ENCODE measurements at regions not wholly inside any gene's neighbourhood (a gene's known extent, or its start where the extent isn't known, plus 50 kb on each side); places are given as distances from the start of the nearest gene placed in this dataset.

- H3K9me3 ChIP-seq (replicated peaks; ENCODE audit: control insufficient read depth, low read depth, low read length): no peaks in the 10 kb centered on the region
- WGBS (ENCODE audit: insufficient coverage): 26% methylated on average over 3 of the region's 6 CpGs
- H3K36me3 ChIP-seq (ENCODE audit: control insufficient read depth, insufficient read depth, low read length): no peaks in the 10 kb centered on the region
- no peak for DNase-seq
- peaks cover 43% of the 10 kb centered on the region for H3K27me3 ChIP-seq (ENCODE audit: control insufficient read depth, insufficient read depth, low read length)
- peaks cover 11% of the 10 kb centered on the region for H3K4me1 ChIP-seq (ENCODE audit: control insufficient read depth, insufficient read depth, low read length)
- no peak overlapping the region for H3K4me3 ChIP-seq (ENCODE audit: low read length)
- H3K27ac ChIP-seq (ENCODE audit: low read length): no peak overlapping the region
Observed at GRCh38 chr17:73782231-73782630, 138.0 kb upstream of the SDK2 start.

GRCh38 chr17:73782641-73783381 is 138.6 kb upstream of the SDK2 start:
- no peak for DNase-seq
- no peaks in the 10 kb centered on the region for H3K9me3 ChIP-seq (replicated peaks; ENCODE audit: control insufficient read depth, low read depth, low read length)
- peaks cover 11% of the 10 kb centered on the region for H3K4me1 ChIP-seq (ENCODE audit: control insufficient read depth, insufficient read depth, low read length)
- no peaks in the 10 kb centered on the region for H3K36me3 ChIP-seq (ENCODE audit: control insufficient read depth, insufficient read depth, low read length)
- 62% methylated on average over 8 of the region's 11 CpGs for WGBS (ENCODE audit: insufficient coverage)
- H3K27ac ChIP-seq (ENCODE audit: low read length): no peak overlapping the region
- H3K27me3 ChIP-seq (ENCODE audit: control insufficient read depth, insufficient read depth, low read length): peaks cover 45% of the 10 kb centered on the region
- H3K4me3 ChIP-seq (ENCODE audit: low read length): no peak overlapping the region

- H3K4me1 ChIP-seq (ENCODE audit: control insufficient read depth, insufficient read depth, low read length): peaks cover 11% of the 10 kb centered on the region
- WGBS (ENCODE audit: insufficient coverage): 71% methylated on average over 5 of the region's 6 CpGs
- no peaks in the 10 kb centered on the region for H3K36me3 ChIP-seq (ENCODE audit: control insufficient read depth, insufficient read depth, low read length)
- no peak overlapping the region for H3K4me3 ChIP-seq (ENCODE audit: low read length)
- H3K9me3 ChIP-seq (replicated peaks; ENCODE audit: control insufficient read depth, low read depth, low read length): no peaks in the 10 kb centered on the region
- peaks cover 47% of the 10 kb centered on the region for H3K27me3 ChIP-seq (ENCODE audit: control insufficient read depth, insufficient read depth, low read length)
- no peak overlapping the region for H3K27ac ChIP-seq (ENCODE audit: low read length)
- no peak for DNase-seq
Observed at GRCh38 chr17:73783382-73783766, 139.1 kb upstream of the SDK2 start.

DNA sequence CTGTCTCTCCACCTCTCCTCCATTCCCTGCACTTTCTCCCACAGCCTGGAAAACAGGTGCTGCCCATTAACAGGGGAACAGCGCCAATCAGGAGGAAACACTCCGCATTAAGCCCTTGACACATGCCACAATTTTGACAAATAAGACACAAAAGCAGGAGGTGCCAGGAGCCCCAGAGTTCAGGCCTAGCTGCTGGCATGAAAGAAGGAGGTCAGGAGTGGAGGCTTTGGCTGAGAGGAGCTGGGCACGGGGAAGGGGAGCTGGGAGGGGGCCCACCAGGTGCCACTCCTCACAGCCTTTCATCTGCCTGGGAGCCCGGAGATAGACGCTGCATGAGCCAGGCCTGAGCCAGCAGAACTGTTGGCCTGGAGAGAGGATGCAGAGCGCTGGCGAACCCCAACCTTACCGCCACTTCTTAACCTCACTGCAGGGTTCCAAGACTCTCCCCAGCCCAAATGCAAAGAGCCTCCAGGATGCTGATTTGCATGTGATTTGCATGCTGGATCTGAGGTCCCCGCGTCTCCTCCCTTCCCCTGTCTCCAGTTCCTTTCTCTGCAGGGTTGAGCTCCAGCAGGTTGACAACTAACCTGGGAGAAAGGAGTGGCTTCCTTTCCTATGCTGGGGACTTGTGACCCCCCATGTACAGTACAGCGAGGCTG is 139.8 kb upstream of the SDK2 start:
- H3K36me3 ChIP-seq (ENCODE audit: control insufficient read depth, insufficient read depth, low read length): no peaks in the 10 kb centered on the region
- H3K27me3 ChIP-seq (ENCODE audit: control insufficient read depth, insufficient read depth, low read length): peaks cover 47% of the 10 kb centered on the region
- 45% methylated on average over 3 of the region's 11 CpGs for WGBS (ENCODE audit: insufficient coverage)
- no peak overlapping the region for H3K27ac ChIP-seq (ENCODE audit: low read length)
- no peak overlapping the region for H3K4me3 ChIP-seq (ENCODE audit: low read length)
- H3K9me3 ChIP-seq (replicated peaks; ENCODE audit: control insufficient read depth, low read depth, low read length): no peaks in the 10 kb centered on the region
- DNase-seq: no peak
- peaks cover 11% of the 10 kb centered on the region for H3K4me1 ChIP-seq (ENCODE audit: control insufficient read depth, insufficient read depth, low read length)

- Histone ChIP-seq H3K9me3 (replicated peaks; ENCODE audit: control insufficient read depth, low read depth, low read length) (no peaks in the 10 kb centered on the region), H3K36me3 (ENCODE audit: control insufficient read depth, insufficient read depth, low read length) (no peaks in the 10 kb centered on the region), H3K27ac (ENCODE audit: low read length) (no peak overlapping the region), H3K4me1 (ENCODE audit: control insufficient read depth, insufficient read depth, low read length) (peaks cover 11% of the 10 kb centered on the region), H3K4me3 (ENCODE audit: low read length) (no peak overlapping the region), H3K27me3 (ENCODE audit: control insufficient read depth, insufficient read depth, low read length) (peaks cover 48% of the 10 kb centered on the region)
- DNase-seq: no peak
- WGBS (ENCODE audit: insufficient coverage): 10% methylated on average over 10 of the region's 12 CpGs
Observed at GRCh38 chr17:73785496-73785895, 141.3 kb upstream of the SDK2 start.

DNA sequence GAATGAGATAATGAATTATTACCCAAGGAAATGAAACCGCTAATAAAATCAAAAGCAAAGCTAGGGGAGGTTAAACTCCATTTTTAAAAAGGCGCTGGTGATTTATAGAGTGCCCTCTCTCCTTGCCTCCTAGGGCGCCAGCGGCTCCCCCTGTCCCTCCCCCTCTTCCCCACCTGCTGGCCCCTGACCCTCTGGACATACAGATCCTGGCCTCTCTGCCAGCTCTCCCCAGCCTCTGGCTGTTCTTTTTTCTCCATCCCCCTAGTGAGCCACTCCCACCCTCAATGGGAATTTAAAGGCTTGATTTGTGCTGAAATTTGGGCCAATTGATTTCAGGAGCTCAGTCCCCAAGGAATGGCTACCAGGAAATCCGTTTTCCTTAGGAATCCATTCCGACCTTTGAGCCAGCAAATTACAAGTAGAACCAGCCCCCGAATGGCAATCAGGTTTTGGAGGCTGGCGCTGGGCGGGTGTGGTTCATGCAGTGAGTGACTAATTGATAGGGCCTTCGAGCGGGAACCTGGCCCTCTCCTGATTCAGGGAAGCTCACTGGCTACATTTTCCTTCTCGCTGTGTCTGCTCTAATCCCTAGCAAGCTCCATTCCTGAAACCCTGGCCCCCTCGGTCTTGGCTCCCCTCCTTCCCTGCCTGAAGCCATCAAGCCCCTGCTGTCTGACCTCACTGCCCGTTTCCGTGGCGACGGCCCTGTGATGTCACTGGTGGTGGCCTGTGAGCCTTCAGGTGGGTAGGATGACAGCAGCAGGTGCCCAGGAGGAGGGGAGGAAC is 141.9 kb upstream of the SDK2 start:
- Histone ChIP-seq H3K27ac (ENCODE audit: low read length) (no peak overlapping the region), H3K9me3 (replicated peaks; ENCODE audit: control insufficient read depth, low read depth, low read length) (no peaks in the 10 kb centered on the region), H3K27me3 (ENCODE audit: control insufficient read depth, insufficient read depth, low read length) (peaks cover 50% of the 10 kb centered on the region), H3K36me3 (ENCODE audit: control insufficient read depth, insufficient read depth, low read length) (no peaks in the 10 kb centered on the region), H3K4me1 (ENCODE audit: control insufficient read depth, insufficient read depth, low read length) (peaks cover 11% of the 10 kb centered on the region), H3K4me3 (ENCODE audit: low read length) (no peak overlapping the region)
- WGBS (ENCODE audit: insufficient coverage): 32% methylated on average over 4 of the region's 17 CpGs
- no peak for DNase-seq

DNA sequence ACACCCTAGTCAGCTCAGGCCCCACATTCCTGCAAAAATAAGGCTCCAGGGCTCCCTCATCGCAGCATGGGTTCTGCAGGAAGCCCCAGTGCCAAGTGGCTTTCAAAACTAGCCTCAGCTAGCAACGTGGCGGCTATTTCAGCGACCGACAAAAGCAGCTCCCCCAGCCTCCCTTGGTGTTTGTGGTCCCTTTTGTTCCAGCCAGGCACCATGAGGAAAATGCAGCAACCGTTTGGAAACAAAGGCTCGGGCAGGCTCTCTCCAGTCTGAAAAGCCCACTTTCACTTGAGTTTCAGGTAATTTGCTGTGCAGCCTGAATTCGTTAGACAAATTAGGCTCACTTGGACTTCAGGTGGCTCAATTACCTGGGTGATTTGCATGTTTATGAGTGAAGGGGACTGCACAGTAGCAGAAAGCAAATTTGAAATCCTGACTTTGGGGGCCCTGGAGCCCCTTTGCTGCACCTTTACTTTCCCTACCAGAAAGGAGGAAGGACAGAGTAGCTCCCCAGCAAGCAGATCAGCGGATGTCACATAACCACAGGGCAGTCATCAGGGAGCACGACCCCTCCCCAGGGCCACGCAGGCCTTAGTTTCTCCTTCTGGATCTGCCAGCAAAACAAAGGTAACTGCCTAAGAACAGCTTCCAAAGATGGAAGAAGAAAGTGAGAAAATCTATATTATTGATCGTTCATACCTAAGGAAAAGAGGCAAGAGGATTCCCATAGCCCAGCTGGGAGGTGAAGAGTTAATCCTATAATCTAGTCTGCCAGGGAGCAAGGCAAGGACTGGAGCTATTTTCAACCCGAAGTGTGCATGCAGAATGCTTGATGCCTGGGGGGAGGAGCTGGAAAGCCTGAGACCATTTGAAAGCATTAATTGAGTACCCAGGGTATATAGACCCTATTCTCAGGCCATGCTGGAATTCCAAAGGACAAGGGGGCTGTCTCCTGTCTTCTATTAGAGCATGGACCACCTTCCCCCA is 143.1 kb upstream of the SDK2 start:
- H3K9me3 ChIP-seq (replicated peaks; ENCODE audit: control insufficient read depth, low read depth, low read length): no peaks in the 10 kb centered on the region
- peaks cover 48% of the 10 kb centered on the region for H3K27me3 ChIP-seq (ENCODE audit: control insufficient read depth, insufficient read depth, low read length)
- 44% methylated on average over 9 of the region's 13 CpGs for WGBS (ENCODE audit: insufficient coverage)
- no peak overlapping the region for H3K4me3 ChIP-seq (ENCODE audit: low read length)
- H3K4me1 ChIP-seq (ENCODE audit: control insufficient read depth, insufficient read depth, low read length): peaks cover 11% of the 10 kb centered on the region
- no peak for DNase-seq
- H3K36me3 ChIP-seq (ENCODE audit: control insufficient read depth, insufficient read depth, low read length): no peaks in the 10 kb centered on the region
- no peak overlapping the region for H3K27ac ChIP-seq (ENCODE audit: low read length)

DNA sequence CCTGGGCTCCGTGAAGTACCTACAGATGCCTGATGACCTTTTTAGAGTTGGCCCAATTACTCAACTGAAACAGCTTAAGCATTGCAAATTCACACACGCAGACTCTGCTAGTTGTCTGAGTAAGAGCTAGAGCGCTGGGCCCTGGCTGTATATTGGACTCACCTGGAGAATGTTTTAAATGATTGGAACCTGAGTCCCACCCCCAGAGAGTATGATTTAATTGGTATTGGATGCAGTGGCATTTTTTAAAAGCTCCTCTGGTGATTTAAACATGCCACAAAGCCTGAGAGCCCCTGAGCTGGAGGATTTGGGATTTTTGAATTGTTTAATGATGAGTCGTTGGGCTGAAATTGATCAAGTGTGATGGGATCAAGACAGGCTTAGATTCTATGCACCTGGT is 143.9 kb upstream of the SDK2 start:
- no peak overlapping the region for H3K4me3 ChIP-seq (ENCODE audit: low read length)
- no peaks in the 10 kb centered on the region for H3K36me3 ChIP-seq (ENCODE audit: control insufficient read depth, insufficient read depth, low read length)
- H3K9me3 ChIP-seq (replicated peaks; ENCODE audit: control insufficient read depth, low read depth, low read length): no peaks in the 10 kb centered on the region
- peaks cover 45% of the 10 kb centered on the region for H3K27me3 ChIP-seq (ENCODE audit: control insufficient read depth, insufficient read depth, low read length)
- H3K4me1 ChIP-seq (ENCODE audit: control insufficient read depth, insufficient read depth, low read length): peaks cover 11% of the 10 kb centered on the region
- H3K27ac ChIP-seq (ENCODE audit: low read length): no peak overlapping the region
- DNase-seq: no peak
- 67% methylated on average over 1 of the region's 4 CpGs for WGBS (ENCODE audit: insufficient coverage)

- Histone ChIP-seq H3K27ac (ENCODE audit: low read length) (no peak overlapping the region), H3K27me3 (ENCODE audit: control insufficient read depth, insufficient read depth, low read length) (peaks cover 26% of the 10 kb centered on the region), H3K4me1 (ENCODE audit: control insufficient read depth, insufficient read depth, low read length) (peaks cover 4% of the 10 kb centered on the region), H3K4me3 (ENCODE audit: low read length) (no peak overlapping the region), H3K36me3 (ENCODE audit: control insufficient read depth, insufficient read depth, low read length) (no peaks in the 10 kb centered on the region), H3K9me3 (replicated peaks; ENCODE audit: control insufficient read depth, low read depth, low read length) (no peaks in the 10 kb centered on the region)
- DNase-seq: no peak
- WGBS (ENCODE audit: insufficient coverage): 83% methylated on average over 1 of the region's 4 CpGs
Observed at GRCh38 chr17:73791121-73791520, 146.9 kb upstream of the SDK2 start.

Measured in muscle of leg (tissue), 3 donors.